ENCODE measurements at regions not wholly inside any gene's neighbourhood (a gene's known extent, or its start where the extent isn't known, plus 50 kb on each side); places are given as distances from the start of the nearest gene placed in this dataset.
"Not testable (repeated sequence)": the region's sequence is repeated elsewhere in the genome, so short reads cannot be mapped to it uniquely, and the experiment has no call there.

GRCh38 chr6:141969768-141970415 lies 162.8 kb upstream of the GJE1 start:
- DNase-seq = not testable (repeated sequence)

DNA sequence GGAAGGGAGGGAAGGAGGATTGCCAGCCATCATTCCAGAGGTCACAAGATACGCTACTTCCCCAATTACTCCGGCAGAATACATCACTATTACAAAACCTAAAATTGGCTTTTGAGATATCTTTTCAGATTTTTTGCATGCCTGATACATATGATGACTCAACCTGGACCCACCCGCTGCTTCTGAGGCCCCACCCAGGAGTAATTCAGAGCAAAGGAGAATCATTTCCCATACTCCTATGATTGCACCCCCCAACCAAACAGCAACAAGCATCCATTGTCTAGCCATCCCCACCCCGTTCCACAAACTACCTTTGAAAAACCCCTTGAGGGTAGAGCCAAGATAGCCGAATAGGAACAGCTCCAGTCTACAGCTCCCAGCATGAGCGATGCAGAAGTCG lies 163.5 kb upstream of the GJE1 start:
- no peak for DNase-seq

- no peak for DNase-seq
Observed at GRCh38 chr6:141968632-141969031, 164.1 kb upstream of the GJE1 start.

GRCh38 chr6:141965016-141965545 lies 167.6 kb upstream of the GJE1 start:
- no peak for DNase-seq

DNA sequence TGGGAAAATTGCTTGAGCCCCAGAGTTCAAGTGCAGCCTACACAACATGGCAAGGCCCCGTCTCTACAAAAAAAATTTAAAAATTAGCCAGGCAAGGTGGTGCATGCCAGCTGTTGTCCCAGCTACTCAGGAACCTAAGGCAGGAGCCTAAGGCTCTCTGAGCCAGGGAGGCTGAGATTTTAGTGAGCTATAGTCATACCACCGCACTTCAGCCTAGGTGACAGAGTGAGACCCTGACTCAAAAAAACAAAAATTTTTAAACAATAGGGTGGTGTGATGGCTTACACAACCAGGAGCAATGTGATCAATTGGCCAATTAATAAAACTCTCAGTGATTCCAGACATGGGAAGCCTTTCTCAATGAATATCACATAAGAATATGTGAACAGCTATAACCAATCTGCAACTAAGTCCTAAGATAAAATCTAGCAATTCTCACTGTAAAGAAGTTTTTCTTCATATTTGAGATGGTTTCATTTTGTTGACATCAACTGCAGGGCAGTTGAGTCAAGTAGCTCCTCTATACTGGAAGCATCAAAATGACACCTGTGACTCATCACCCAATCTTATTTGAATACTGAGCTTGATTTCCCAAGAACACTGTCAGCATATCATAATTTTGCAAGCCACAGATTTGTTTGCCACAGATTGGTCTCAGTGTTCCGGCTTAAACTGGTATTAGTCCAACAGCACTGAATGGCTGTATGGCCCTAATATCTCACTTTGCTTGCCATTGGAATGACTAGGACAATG lies 169.0 kb upstream of the GJE1 start:
- DNase-seq = no peak

- no peak for DNase-seq
Observed at GRCh38 chr6:141957271-141957670, 175.5 kb upstream of the GJE1 start.

DNA sequence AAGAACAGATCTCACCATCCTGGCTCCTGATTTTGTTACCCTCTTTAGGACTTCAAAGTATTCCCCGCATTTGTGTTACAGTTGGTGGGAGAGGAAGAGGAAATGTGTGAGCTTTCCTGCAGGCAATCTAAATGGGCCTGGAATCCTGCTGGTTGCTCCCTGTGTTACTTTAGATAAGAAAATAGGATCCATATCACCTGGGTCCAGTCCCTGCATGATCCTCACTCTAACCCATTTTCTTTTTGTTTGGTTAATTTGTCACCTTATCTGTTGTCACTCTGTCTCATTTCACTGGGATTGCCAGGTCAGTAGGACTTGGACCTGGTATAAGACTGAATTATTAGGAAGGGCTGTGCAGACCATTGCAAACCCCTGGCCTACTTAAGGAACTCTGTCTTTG lies 175.9 kb upstream of the GJE1 start:
- DNase-seq = no peak

GRCh38 chr6:141956046-141956761 lies 176.5 kb upstream of the GJE1 start:
- no peak for DNase-seq

GRCh38 chr6:141953072-141953471 lies 179.7 kb upstream of the GJE1 start:
- DNase-seq = no peak

GRCh38 chr6:141946502-141946901 lies 186.2 kb upstream of the GJE1 start:
- no peak for DNase-seq

GRCh38 chr6:141938664-141939063 lies 194.1 kb upstream of the GJE1 start:
- DNase-seq = no peak

DNA sequence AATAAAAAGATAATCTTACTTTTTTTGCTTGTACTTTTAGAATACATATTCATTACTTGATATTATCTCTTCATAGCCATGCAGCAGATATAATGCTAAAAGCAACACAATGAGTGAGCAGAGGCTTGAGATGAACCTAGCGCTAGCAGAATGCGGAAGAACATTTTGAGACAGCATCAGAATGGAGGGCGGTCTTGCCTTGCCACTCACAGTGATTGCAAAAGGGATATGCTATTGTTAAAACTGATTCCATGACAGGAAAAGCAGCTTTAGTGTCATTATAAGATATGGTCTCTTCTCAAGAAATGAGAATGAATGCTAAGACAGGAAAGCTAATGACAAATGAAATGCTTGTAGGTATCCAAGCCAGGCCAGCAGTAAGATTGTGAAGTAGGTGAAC lies 200.0 kb upstream of the GJE1 start:
- no peak for DNase-seq

DNA sequence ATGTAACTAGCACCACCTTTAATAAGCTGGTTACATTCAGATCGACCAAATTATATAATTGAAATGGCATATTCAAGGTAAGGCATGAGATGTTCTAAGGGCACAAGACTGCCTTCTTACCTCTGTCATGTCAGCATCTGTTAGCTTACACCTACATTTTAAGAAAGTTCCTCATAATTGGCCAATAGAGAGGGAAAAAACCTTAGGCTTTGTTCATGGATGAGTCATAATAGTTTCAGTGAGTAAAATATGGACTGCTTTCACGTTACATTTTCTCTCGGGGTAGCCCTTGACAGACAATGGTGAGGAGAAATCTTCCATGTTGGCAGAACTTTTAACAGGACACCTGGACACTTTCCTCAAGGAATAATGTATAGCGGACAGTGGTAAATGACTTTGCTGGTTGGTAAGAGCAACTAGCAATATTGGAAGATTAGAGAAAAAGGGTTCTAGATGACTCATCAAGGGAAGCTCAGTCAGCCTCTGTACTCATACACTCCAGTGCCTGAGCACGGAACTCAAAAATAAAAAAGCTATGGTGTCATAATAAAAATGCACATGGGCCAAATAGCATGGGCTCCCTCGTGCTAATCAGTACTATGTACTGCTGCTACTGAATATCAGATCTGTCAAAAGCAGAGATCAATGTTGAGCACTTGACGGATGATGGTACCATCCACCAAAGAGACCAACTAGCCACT lies 206.4 kb upstream of the GJE1 start:
- not testable (repeated sequence) for DNase-seq

DNA sequence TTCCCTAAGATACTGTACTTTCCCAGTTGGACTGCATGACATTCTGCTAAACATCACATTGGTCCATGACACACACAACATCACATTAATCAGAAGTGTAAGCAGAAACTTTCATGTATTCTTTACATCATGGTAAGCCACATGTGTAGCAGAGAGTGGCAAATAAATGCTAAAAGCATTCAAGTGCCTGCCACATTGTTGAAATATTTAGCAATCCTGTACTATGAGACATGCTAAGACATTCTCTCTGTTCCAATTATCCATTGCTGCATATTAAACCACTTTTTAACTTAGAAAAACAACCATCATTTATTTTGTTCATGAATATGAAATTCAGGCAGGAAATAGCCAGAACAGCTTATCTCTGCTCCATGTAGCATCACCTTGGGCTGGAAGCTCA lies 207.7 kb upstream of the GJE1 start:
- DNase-seq = no peak

DNA sequence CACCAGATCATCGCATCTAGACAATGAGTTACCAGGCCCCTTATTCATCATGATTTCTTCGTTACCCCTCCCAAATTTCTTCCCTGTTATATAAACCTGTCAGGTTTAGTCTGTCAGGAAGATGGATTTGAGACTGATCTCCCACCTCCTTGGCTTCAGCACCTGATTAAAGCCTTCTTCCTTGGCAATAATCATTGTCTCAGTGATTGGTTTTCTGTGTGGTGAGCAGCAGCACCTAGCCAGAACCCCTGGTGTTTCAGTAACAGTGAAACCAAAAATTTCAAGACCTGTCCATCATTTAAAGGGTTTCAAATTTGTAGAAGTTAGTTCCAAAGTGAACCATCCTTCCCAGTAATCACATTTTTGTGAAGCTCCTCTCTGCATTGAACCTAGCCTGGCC lies 209.8 kb upstream of the GJE1 start:
- no peak for DNase-seq

DNA sequence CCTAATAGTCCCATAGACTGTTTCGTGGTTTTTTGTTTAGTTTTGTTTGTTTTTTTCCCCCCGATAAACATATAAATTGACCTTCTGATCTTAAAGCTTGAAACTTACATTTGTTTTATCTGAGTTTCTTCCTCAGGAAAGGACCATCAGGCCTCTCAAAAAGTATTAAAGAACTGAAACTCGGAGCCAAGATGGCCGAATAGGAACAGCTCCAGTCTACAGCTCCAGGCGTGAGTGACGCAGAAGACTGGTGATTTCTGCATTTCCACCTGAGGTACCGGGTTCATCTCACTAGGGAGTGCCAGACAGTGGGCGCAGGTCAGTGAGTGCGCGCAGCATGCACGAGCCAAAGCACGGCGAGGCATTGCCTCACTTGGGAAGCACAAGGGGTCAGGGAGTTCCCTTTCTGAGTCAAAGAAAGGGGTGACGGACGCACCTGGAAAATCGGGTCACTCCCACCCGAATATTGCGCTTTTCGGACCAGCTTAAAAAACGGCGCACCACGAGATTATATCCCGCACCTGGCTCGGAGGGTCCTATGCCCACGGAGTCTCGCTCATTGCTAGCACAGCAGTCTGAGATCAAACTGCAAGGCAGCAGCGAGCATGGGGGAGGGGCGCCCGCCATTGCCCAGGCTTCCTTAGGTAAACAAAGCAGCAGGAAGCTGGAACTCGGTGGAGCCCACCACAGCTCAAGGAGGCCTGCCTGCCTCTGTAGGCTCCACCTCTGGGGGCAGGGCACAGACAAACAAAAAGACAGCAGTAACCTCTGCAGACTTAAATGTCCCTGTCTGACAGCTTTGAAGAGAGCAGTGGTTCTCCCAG lies 215.8 kb upstream of the GJE1 start:
- DNase-seq = not testable (repeated sequence)

- no peak for DNase-seq
Observed at GRCh38 chr6:141914646-141915045, 218.1 kb upstream of the GJE1 start.

DNA sequence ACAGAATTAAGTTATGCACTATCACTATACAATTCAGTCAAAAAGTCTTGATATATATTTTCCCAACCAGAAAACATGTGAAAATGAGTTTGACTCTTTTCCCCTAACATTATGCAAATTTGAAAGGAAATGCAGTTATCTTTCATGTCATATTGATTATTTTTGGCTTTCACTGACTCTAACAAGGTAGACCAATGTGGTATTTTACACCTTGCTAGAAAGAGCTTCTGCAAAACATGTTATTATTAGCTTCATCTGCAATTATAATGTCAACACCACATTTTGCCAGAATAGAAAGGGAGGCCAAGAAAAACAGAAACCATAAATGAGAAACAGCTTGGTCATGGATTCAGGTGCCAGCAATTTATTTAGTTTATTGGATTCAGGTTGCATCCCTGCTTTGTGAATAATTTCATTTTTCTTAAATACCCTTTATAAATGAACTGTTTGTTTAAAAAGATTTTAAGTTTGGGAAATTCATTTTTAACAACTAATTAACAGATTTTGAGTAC lies 226.1 kb upstream of the GJE1 start:
- DNase-seq = no peak

DNA sequence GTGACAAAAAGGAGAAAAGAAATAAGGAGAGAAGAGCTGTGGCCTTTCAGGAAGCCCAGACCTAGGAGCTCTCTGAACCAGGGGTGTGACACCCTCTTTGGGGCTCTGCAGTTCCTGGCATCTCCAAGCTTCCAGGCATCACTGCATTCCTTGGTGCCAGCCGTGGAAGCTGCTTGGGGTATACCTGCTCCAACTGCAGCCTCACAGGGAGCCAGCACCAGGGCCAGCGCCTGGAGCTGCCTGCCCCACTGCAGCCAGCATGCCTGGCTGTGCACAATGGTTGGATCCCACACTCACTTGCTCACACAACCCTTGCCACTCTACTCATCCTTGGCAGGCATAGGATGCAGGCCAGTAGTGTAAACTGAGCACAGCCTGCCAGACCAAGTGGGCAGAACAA lies 242.1 kb upstream of the GJE1 start:
- DNase-seq = no peak

DNA sequence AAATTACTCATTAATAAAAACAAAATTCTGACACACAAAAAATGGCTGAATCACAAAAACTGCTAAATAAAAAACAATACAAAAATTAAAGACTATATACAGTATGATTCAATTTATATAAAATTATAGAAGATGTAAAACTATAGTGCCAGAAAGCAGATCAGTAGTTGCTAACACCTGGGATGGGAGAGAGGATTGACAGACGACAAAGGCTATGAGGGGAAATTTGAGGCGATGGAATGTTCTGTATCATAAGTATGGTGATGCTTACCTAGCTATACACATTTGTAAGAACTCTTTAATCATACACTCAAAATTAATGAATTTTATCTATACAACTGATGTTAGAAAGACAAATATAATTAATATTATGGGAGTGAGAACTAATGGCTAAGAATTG lies 247.9 kb upstream of the GJE1 start:
- DNase-seq = no peak

- DNase-seq = no peak
Observed at GRCh38 chr6:141878686-141879085, 254.0 kb upstream of the GJE1 start.
